Activated naive CD8-positive, alpha-beta T cell treated with anti-CD3 and anti-CD28 coated beads, Interleukin-2, amount 10 ng/mL, durations not matched to agents 7 days and 5 days (primary cell): ENCODE measurements at regions not wholly inside any gene's neighbourhood (a gene's known extent, or its start where the extent isn't known, plus 50 kb on each side); places are given as distances from the start of the nearest gene placed in this dataset.
"Not testable (repeated sequence)": the region's sequence is repeated elsewhere in the genome, so short reads cannot be mapped to it uniquely, and the experiment has no call there.

Experiments
- ATAC-seq: fragments of 150-1000 bp; cut with Tn5 transposase; one replicate; pipeline ENCODE4 v1.10.0; 2021; ENCODE audit warnings: low read depth, moderate library complexity
- POLR2A ChIA-PET: fragments of 350-600 bp; sonication (Branson Sonifier 250); formaldehyde crosslinking; loops from one replicate; lab custom pipeline; 2021; ENCODE audit warnings: antibody characterized with exemption; lab: Charles Lee
- DNase-seq: peaks from one replicate; pipeline ENCODE4 v3.0.0; 2021
- H3K27ac Mint-ChIP-seq: one replicate; pipeline ENCODE4 v1.8.0; 2022; ENCODE audit warnings: mild to moderate bottlenecking, mixed read lengths
- H3K27me3 Mint-ChIP-seq: one replicate; pipeline ENCODE4 v1.8.0; 2022; ENCODE audit warnings: mild to moderate bottlenecking, moderate library complexity, mixed read lengths
- H3K36me3 Mint-ChIP-seq: one replicate; pipeline ENCODE4 v1.8.0; 2021; ENCODE audit warnings: mild to moderate bottlenecking, mixed read lengths
- H3K4me1 Mint-ChIP-seq: one replicate; pipeline ENCODE4 v1.8.0; 2021; ENCODE audit warnings: mixed read lengths
- H3K4me3 Mint-ChIP-seq: one replicate; pipeline ENCODE4 v1.8.0; 2022; ENCODE audit warnings: mild to moderate bottlenecking, moderate library complexity, mixed read lengths
- H3K9me3 Mint-ChIP-seq: one replicate; pipeline ENCODE4 v1.8.0; 2021; ENCODE audit warnings: mixed read lengths

GRCh38 chr20:12133553-12133952 is 215.9 kb downstream of the BTBD3 start:
- no peaks in the 10 kb centered on the region for H3K36me3 Mint-ChIP-seq
- POLR2A ChIA-PET, result no interaction called here
- H3K27me3 Mint-ChIP-seq, result no peaks in the 10 kb centered on the region
- DNase-seq (no peak), ATAC-seq (no peak)
- H3K27ac Mint-ChIP-seq, result no peak overlapping the region
- H3K4me1 Mint-ChIP-seq, result no peaks in the 10 kb centered on the region
- peaks cover 4% of the 10 kb centered on the region for H3K9me3 Mint-ChIP-seq
- no peak overlapping the region for H3K4me3 Mint-ChIP-seq

- POLR2A ChIA-PET, H3K36me3 Mint-ChIP-seq, H3K27me3 Mint-ChIP-seq, H3K27ac Mint-ChIP-seq, H3K4me1 Mint-ChIP-seq, H3K9me3 Mint-ChIP-seq, H3K4me3 Mint-ChIP-seq, DNase-seq, ATAC-seq: not testable (repeated sequence)
Measured at GRCh38 chr20:12145951-12146350, 228.3 kb downstream of the BTBD3 start.

- no peak for DNase-seq
- Mint-ChIP-seq H3K4me3 (no peak overlapping the region), H3K36me3 (no peaks in the 10 kb centered on the region), H3K9me3 (peaks cover 7% of the 10 kb centered on the region), H3K27me3 (no peaks in the 10 kb centered on the region), H3K27ac (no peak overlapping the region), H3K4me1 (no peaks in the 10 kb centered on the region)
- POLR2A ChIA-PET, result no interaction called here
- ATAC-seq, result no peak
Measured at GRCh38 chr20:12152996-12153395, 235.3 kb downstream of the BTBD3 start.

- Mint-ChIP-seq H3K36me3 (no peaks in the 10 kb centered on the region), H3K27ac (no peak overlapping the region), H3K9me3 (peaks cover 7% of the 10 kb centered on the region), H3K27me3 (no peaks in the 10 kb centered on the region), H3K4me3 (no peak overlapping the region), H3K4me1 (no peaks in the 10 kb centered on the region)
- POLR2A ChIA-PET, result no interaction called here
- ATAC-seq (no peak), DNase-seq (no peak)
Measured at GRCh38 chr20:12153628-12154027, 235.9 kb downstream of the BTBD3 start.

GRCh38 chr20:12156252-12156651 is 238.6 kb downstream of the BTBD3 start:
- peaks cover 7% of the 10 kb centered on the region for H3K9me3 Mint-ChIP-seq
- POLR2A ChIA-PET, result no interaction called here
- ATAC-seq, result no peak
- no peak overlapping the region for H3K27ac Mint-ChIP-seq
- H3K36me3 Mint-ChIP-seq, result no peaks in the 10 kb centered on the region
- no peaks in the 10 kb centered on the region for H3K27me3 Mint-ChIP-seq
- DNase-seq, result no peak
- no peaks in the 10 kb centered on the region for H3K4me1 Mint-ChIP-seq
- no peak overlapping the region for H3K4me3 Mint-ChIP-seq

- Mint-ChIP-seq H3K4me1 (no peaks in the 10 kb centered on the region), H3K27ac (no peak overlapping the region), H3K27me3 (no peaks in the 10 kb centered on the region), H3K36me3 (no peaks in the 10 kb centered on the region), H3K4me3 (no peak overlapping the region), H3K9me3 (peaks cover 10% of the 10 kb centered on the region)
- no peak for DNase-seq
- POLR2A ChIA-PET, result no interaction called here
- no peak for ATAC-seq
Measured at GRCh38 chr20:12159261-12159660, 241.6 kb downstream of the BTBD3 start.

- Mint-ChIP-seq H3K4me3 (no peak overlapping the region), H3K9me3 (peaks cover 8% of the 10 kb centered on the region), H3K36me3 (no peaks in the 10 kb centered on the region), H3K27ac (no peak overlapping the region), H3K4me1 (no peaks in the 10 kb centered on the region), H3K27me3 (no peaks in the 10 kb centered on the region)
- POLR2A ChIA-PET, result no interaction called here
- DNase-seq, result no peak
- ATAC-seq, result no peak
Measured at GRCh38 chr20:12161734-12162133, 244.0 kb downstream of the BTBD3 start.

- no peak for DNase-seq
- no peaks in the 10 kb centered on the region for H3K36me3 Mint-ChIP-seq
- H3K27ac Mint-ChIP-seq, result no peak overlapping the region
- no peak overlapping the region for H3K4me3 Mint-ChIP-seq
- POLR2A ChIA-PET, result no interaction called here
- H3K27me3 Mint-ChIP-seq, result no peaks in the 10 kb centered on the region
- H3K4me1 Mint-ChIP-seq, result no peaks in the 10 kb centered on the region
- peaks cover 8% of the 10 kb centered on the region for H3K9me3 Mint-ChIP-seq
- ATAC-seq, result no peak
Measured at GRCh38 chr20:12166053-12166717, 248.5 kb downstream of the BTBD3 start.

GRCh38 chr20:12170406-12170805 is 252.7 kb downstream of the BTBD3 start:
- no peak overlapping the region for H3K27ac Mint-ChIP-seq
- DNase-seq, result no peak
- H3K4me3 Mint-ChIP-seq, result no peak overlapping the region
- no peaks in the 10 kb centered on the region for H3K36me3 Mint-ChIP-seq
- peaks cover 5% of the 10 kb centered on the region for H3K9me3 Mint-ChIP-seq
- H3K4me1 Mint-ChIP-seq, result no peaks in the 10 kb centered on the region
- no peak for ATAC-seq
- H3K27me3 Mint-ChIP-seq, result no peaks in the 10 kb centered on the region
- POLR2A ChIA-PET, result no interaction called here

GRCh38 chr20:12171923-12172524 is 254.3 kb downstream of the BTBD3 start:
- ATAC-seq, result no peak
- DNase-seq, result no peak
- Mint-ChIP-seq H3K36me3 (no peaks in the 10 kb centered on the region), H3K27me3 (no peaks in the 10 kb centered on the region), H3K4me3 (no peak overlapping the region), H3K4me1 (no peaks in the 10 kb centered on the region), H3K9me3 (peaks cover 5% of the 10 kb centered on the region), H3K27ac (no peak overlapping the region)
- POLR2A ChIA-PET, result no interaction called here

- Mint-ChIP-seq H3K9me3 (peaks cover 3% of the 10 kb centered on the region), H3K4me3 (no peak overlapping the region), H3K4me1 (no peaks in the 10 kb centered on the region), H3K27ac (no peak overlapping the region), H3K36me3 (no peaks in the 10 kb centered on the region), H3K27me3 (no peaks in the 10 kb centered on the region)
- ATAC-seq (no peak), DNase-seq (no peak)
- POLR2A ChIA-PET, result no interaction called here
Measured at GRCh38 chr20:12173347-12174012, 255.8 kb downstream of the BTBD3 start.

- POLR2A ChIA-PET, result no interaction called here
- Mint-ChIP-seq H3K4me3 (no peak overlapping the region), H3K4me1 (no peaks in the 10 kb centered on the region), H3K9me3 (peaks cover 3% of the 10 kb centered on the region), H3K27me3 (no peaks in the 10 kb centered on the region), H3K36me3 (no peaks in the 10 kb centered on the region), H3K27ac (no peak overlapping the region)
- ATAC-seq (no peak), DNase-seq (no peak)
Measured at GRCh38 chr20:12175538-12175937, 257.8 kb downstream of the BTBD3 start.

GRCh38 chr20:12177657-12178293 is 260.1 kb downstream of the BTBD3 start:
- H3K27me3 Mint-ChIP-seq, result no peaks in the 10 kb centered on the region
- no peak overlapping the region for H3K27ac Mint-ChIP-seq
- POLR2A ChIA-PET, result no interaction called here
- H3K36me3 Mint-ChIP-seq, result no peaks in the 10 kb centered on the region
- ATAC-seq (no peak), DNase-seq (no peak)
- H3K4me1 Mint-ChIP-seq, result no peaks in the 10 kb centered on the region
- peaks cover 3% of the 10 kb centered on the region for H3K9me3 Mint-ChIP-seq
- H3K4me3 Mint-ChIP-seq, result no peak overlapping the region

GRCh38 chr20:12179692-12180091 is 262.0 kb downstream of the BTBD3 start:
- POLR2A ChIA-PET, result no interaction called here
- no peaks in the 10 kb centered on the region for H3K36me3 Mint-ChIP-seq

More at GRCh38 chr20:12179692-12180091, 262.0 kb downstream of the BTBD3 start:
- Mint-ChIP-seq H3K4me3 (no peak overlapping the region), H3K27ac (no peak overlapping the region), H3K27me3 (no peaks in the 10 kb centered on the region), H3K4me1 (no peaks in the 10 kb centered on the region), H3K9me3 (peaks cover 3% of the 10 kb centered on the region)
- DNase-seq (no peak), ATAC-seq (no peak)
